Cardiac fibroblast (primary cell): ENCODE measurements at regions not wholly inside any gene's neighbourhood (a gene's known extent, or its start where the extent isn't known, plus 50 kb on each side); places are given as distances from the start of the nearest gene placed in this dataset.

ENCODE experiments used
- DNase-seq, 2 donors: peaks; one replicate each; pipeline versions ENCODE4 v3.0.0 to v3.0.0-alpha.2; 2010; ENCODE audit warnings: low read depth in 2 of 2
- H3K4me3 ChIP-seq, 2 donors: replicated peaks in 1 of 2; 1 replicate in 1 of 2; 2 replicates in 1 of 2; pipeline ENCODE4 v1.5.1; 2011; ENCODE audit warnings: low read depth in 2 of 2, low read length in 2 of 2, mild to moderate bottlenecking in 2 of 2, moderate library complexity in 1 of 2
- CTCF ChIP-seq: IDR thresholded peaks from one replicate; pipeline ENCODE4 v1.5.1; 2011; ENCODE audit warnings: low read depth, mild to moderate bottlenecking, low read length, inconsistent platforms

- no peak for DNase-seq
- no peak for TF ChIP-seq CTCF
- no peak overlapping the region for H3K4me3 ChIP-seq
These were observed 188.7 kb upstream of the SATB2 start for GRCh38 chr2:199646439-199646838.

GRCh38 chr2:199631129-199631528 is 173.4 kb upstream of the SATB2 start:
- no peak for DNase-seq

GRCh38 chr2:199629301-199629700 is 171.6 kb upstream of the SATB2 start:
- no peak overlapping the region for H3K4me3 ChIP-seq
- TF ChIP-seq CTCF: no peak
- DNase-seq: no peak

More at GRCh38 chr2:199631129-199631528, 173.4 kb upstream of the SATB2 start:
- TF ChIP-seq CTCF: no peak
- H3K4me3 ChIP-seq: no peak overlapping the region

GRCh38 chr2:199627417-199627816 is 169.7 kb upstream of the SATB2 start:
- no peak for DNase-seq
- TF ChIP-seq CTCF: no peak
- H3K4me3 ChIP-seq: no peak overlapping the region

- DNase-seq: no peak
- no peak for TF ChIP-seq CTCF
- H3K4me3 ChIP-seq: no peak overlapping the region
These were observed 167.2 kb upstream of the SATB2 start for GRCh38 chr2:199624958-199625357.

- no peak for DNase-seq
- H3K4me3 ChIP-seq: no peak overlapping the region
- TF ChIP-seq CTCF: no peak
These were observed 154.9 kb upstream of the SATB2 start for GRCh38 chr2:199612509-199613130.

GRCh38 chr2:199607914-199608313 is 150.2 kb upstream of the SATB2 start:
- no peak overlapping the region for H3K4me3 ChIP-seq
- no peak for DNase-seq
- no peak for TF ChIP-seq CTCF
